ENCODE measurements at regions not wholly inside any gene's neighbourhood (a gene's known extent, or its start where the extent isn't known, plus 50 kb on each side); places are given as distances from the start of the nearest gene placed in this dataset.

- no peak for DNase-seq (ENCODE audit: missing footprints)
- intact Hi-C loops (cut with DNase I): no loop called here
- ATAC-seq: no peak
Observed at GRCh38 chr12:107543416-107543815, 142.2 kb upstream of the PWP1 start.

GRCh38 chr12:107543841-107544240 lies 141.8 kb upstream of the PWP1 start:
- DNase-seq (ENCODE audit: missing footprints) (no peak), ATAC-seq (no peak)
- intact Hi-C loops (cut with DNase I): no loop called here

- intact Hi-C loops (cut with DNase I): no loop called here
- DNase-seq (ENCODE audit: missing footprints) (no peak), ATAC-seq (peak; percentile 71)
Observed at GRCh38 chr12:107544937-107545336, 140.7 kb upstream of the PWP1 start.

- intact Hi-C loops (cut with DNase I): no loop called here
- no peak for DNase-seq (ENCODE audit: missing footprints)
- ATAC-seq: no peak
Observed at GRCh38 chr12:107545737-107546353, 139.8 kb upstream of the PWP1 start.

- ATAC-seq: no peak
- DNase-seq (ENCODE audit: missing footprints): no peak
- intact Hi-C loops (cut with DNase I): no loop called here
Observed at GRCh38 chr12:107547389-107547788, 138.2 kb upstream of the PWP1 start.

GRCh38 chr12:107549651-107550480 lies 135.7 kb upstream of the PWP1 start:
- intact Hi-C loops (cut with DNase I): no loop called here
- DNase-seq (ENCODE audit: missing footprints): no peak
- no peak for ATAC-seq

- DNase-seq (ENCODE audit: missing footprints) (no peak), ATAC-seq (no peak)
- intact Hi-C loops (cut with DNase I): no loop called here
Observed at GRCh38 chr12:107551434-107551833, 134.2 kb upstream of the PWP1 start.

GRCh38 chr12:107552263-107552662 lies 133.3 kb upstream of the PWP1 start:
- no peak for ATAC-seq
- intact Hi-C loops (cut with DNase I): no loop called here

GRCh38 chr12:107553211-107553765 lies 132.3 kb upstream of the PWP1 start:
- no peak for ATAC-seq
- intact Hi-C loops (cut with DNase I): no loop called here
- DNase-seq (ENCODE audit: missing footprints): no peak

More at GRCh38 chr12:107552263-107552662, 133.3 kb upstream of the PWP1 start:
- DNase-seq (ENCODE audit: missing footprints): no peak

- intact Hi-C loops (cut with DNase I): no loop called here
- ATAC-seq: no peak
- DNase-seq (ENCODE audit: missing footprints): no peak
Observed at GRCh38 chr12:107554941-107555340, 130.7 kb upstream of the PWP1 start.

- DNase-seq (ENCODE audit: missing footprints): no peak
- ATAC-seq: no peak
- intact Hi-C loops (cut with DNase I): no loop called here
Observed at GRCh38 chr12:107557026-107557425, 128.6 kb upstream of the PWP1 start.

- DNase-seq (ENCODE audit: missing footprints): no peak
- ATAC-seq: no peak
- intact Hi-C loops (cut with DNase I): no loop called here
Observed at GRCh38 chr12:107557589-107558100, 128.0 kb upstream of the PWP1 start.

GRCh38 chr12:107558141-107558815 lies 127.3 kb upstream of the PWP1 start:
- DNase-seq (ENCODE audit: missing footprints) (no peak), ATAC-seq (no peak)
- intact Hi-C loops (cut with DNase I): no loop called here

GRCh38 chr12:107558816-107559382 lies 126.7 kb upstream of the PWP1 start:
- intact Hi-C loops (cut with DNase I): no loop called here
- DNase-seq (ENCODE audit: missing footprints) (no peak), ATAC-seq (peak; percentile 31)

- DNase-seq (ENCODE audit: missing footprints): no peak
- ATAC-seq: no peak
- intact Hi-C loops (cut with DNase I): no loop called here
Observed at GRCh38 chr12:107560165-107560898, 125.3 kb upstream of the PWP1 start.

- ATAC-seq: no peak
- no peak for DNase-seq (ENCODE audit: missing footprints)
- intact Hi-C loops (cut with DNase I): no loop called here
Observed at GRCh38 chr12:107560899-107561285, 124.7 kb upstream of the PWP1 start.

- intact Hi-C loops (cut with DNase I): no loop called here
- no peak for ATAC-seq
Observed at GRCh38 chr12:107564946-107565345, 120.7 kb upstream of the PWP1 start.

GRCh38 chr12:107565551-107565950 lies 120.0 kb upstream of the PWP1 start:
- ATAC-seq: no peak
- intact Hi-C loops (cut with DNase I): no loop called here
- no peak for DNase-seq (ENCODE audit: missing footprints)

More at GRCh38 chr12:107564946-107565345, 120.7 kb upstream of the PWP1 start:
- no peak for DNase-seq (ENCODE audit: missing footprints)
